NCI-H82 treated with DMSO at 0.1 percent for 48 hours (cell line): ENCODE measurements at regions not wholly inside any gene's neighbourhood (a gene's known extent, or its start where the extent isn't known, plus 50 kb on each side); places are given as distances from the start of the nearest gene placed in this dataset.
"Not testable (repeated sequence)": the region's sequence is repeated elsewhere in the genome, so short reads cannot be mapped to it uniquely, and the experiment has no call there.

ENCODE experiments used
- DNase-seq: peaks from one replicate; lab custom pipeline; 2025; ENCODE audit not compliant: unreplicated experiment; lab: John Stamatoyannopoulos, UW

GRCh38 chr9:1907465-1907864 is 107.7 kb upstream of the SMARCA2 start:
- no peak for DNase-seq

- no peak for DNase-seq
Observed at GRCh38 chr9:1909322-1909721, 105.8 kb upstream of the SMARCA2 start.

GRCh38 chr9:1910269-1910811 is 104.8 kb upstream of the SMARCA2 start:
- no peak for DNase-seq

GRCh38 chr9:1913631-1914330 is 101.4 kb upstream of the SMARCA2 start:
- DNase-seq = no peak

- DNase-seq = no peak
Observed at GRCh38 chr9:1916095-1916494, 99.1 kb upstream of the SMARCA2 start.

GRCh38 chr9:1916655-1917054 is 98.5 kb upstream of the SMARCA2 start:
- DNase-seq = no peak

GRCh38 chr9:1917396-1917935 is 97.7 kb upstream of the SMARCA2 start:
- no peak for DNase-seq

- no peak for DNase-seq
Observed at GRCh38 chr9:1918108-1918507, 97.0 kb upstream of the SMARCA2 start.

- no peak for DNase-seq
Observed at GRCh38 chr9:1918622-1919021, 96.5 kb upstream of the SMARCA2 start.

- no peak for DNase-seq
Observed at GRCh38 chr9:1919229-1919628, 95.9 kb upstream of the SMARCA2 start.

- DNase-seq = no peak
Observed at GRCh38 chr9:1920386-1920785, 94.8 kb upstream of the SMARCA2 start.

- no peak for DNase-seq
Observed at GRCh38 chr9:1922026-1922425, 93.1 kb upstream of the SMARCA2 start.

GRCh38 chr9:1927546-1927945 is 87.6 kb upstream of the SMARCA2 start:
- no peak for DNase-seq

GRCh38 chr9:1929134-1929533 is 86.0 kb upstream of the SMARCA2 start:
- no peak for DNase-seq

- no peak for DNase-seq
Observed at GRCh38 chr9:1929722-1930244, 85.4 kb upstream of the SMARCA2 start.

- DNase-seq = not testable (repeated sequence)
Observed at GRCh38 chr9:1930245-1930736, 84.9 kb upstream of the SMARCA2 start.

GRCh38 chr9:1938135-1938534 is 77.0 kb upstream of the SMARCA2 start:
- DNase-seq = no peak

GRCh38 chr9:1938675-1939170 is 76.4 kb upstream of the SMARCA2 start:
- no peak for DNase-seq

- no peak for DNase-seq
Observed at GRCh38 chr9:1939466-1939865, 75.7 kb upstream of the SMARCA2 start.

- peak; percentile 26 for DNase-seq
Observed at GRCh38 chr9:1939926-1940368, 75.2 kb upstream of the SMARCA2 start.

GRCh38 chr9:1941989-1942388 is 73.2 kb upstream of the SMARCA2 start:
- no peak for DNase-seq
